Adrenal gland (tissue), 9 donors: ENCODE measurements at regions not wholly inside any gene's neighbourhood (a gene's known extent, or its start where the extent isn't known, plus 50 kb on each side); places are given as distances from the start of the nearest gene placed in this dataset.

ENCODE experiments used
- DNase-seq, 7 donors: peaks; one replicate each; pipeline ENCODE4 v3.0.0-alpha.2; 2019 to 2020
- H3K27ac ChIP-seq, 5 donors: fragments of 200-600 bp; sonication (generic) in 4 of 5; 1 replicate in 3 of 5; 2 replicates in 2 of 5; pipeline versions ENCODE4 v1.5.1 to v1.8.0; 2016 to 2020; ENCODE audit warnings: mild to moderate bottlenecking in 1 of 5
- H3K27me3 ChIP-seq: fragments of 200-600 bp; 2 replicates; pipeline ENCODE4 v1.8.0; 2021
- H3K36me3 ChIP-seq, 2 donors: fragments of 200-600 bp; replicated peaks in 1 of 2; 1 replicate in 1 of 2; 2 replicates in 1 of 2; pipeline versions ENCODE4 v1.5.1 to v1.8.0; 2018 to 2022
- H3K4me1 ChIP-seq, 2 donors: fragments of 200-600 bp; replicated peaks in 1 of 2; 1 replicate in 1 of 2; 2 replicates in 1 of 2; pipeline versions ENCODE4 v1.5.1 to v1.8.0; 2018 to 2021
- H3K4me3 ChIP-seq, 4 donors: fragments of 200-600 bp; sonication (generic) in 3 of 4; one replicate each; pipeline ENCODE4 v1.5.1; 2016 to 2018
- H3K9me3 ChIP-seq, 3 donors: fragments of 200-600 bp; sonication (generic) in 1 of 3; replicated peaks in 1 of 3; 1 replicate in 2 of 3; 2 replicates in 1 of 3; pipeline versions ENCODE4 v1.5.1 to v1.8.0; 2016 to 2021
- POLR2A ChIP-seq, 2 donors: fragments of 450-650 bp; IDR thresholded peaks; one replicate each; pipeline ENCODE4 v1.6.1; 2017; ENCODE audit warnings: antibody characterized with exemption in 2 of 2, mild to moderate bottlenecking in 2 of 2, moderate library complexity in 1 of 2
- WGBS, 4 donors: extraction: QIAGEN DNeasy Blood & Tissue Kit in 2 of 4; methylation state at CpG; one replicate each; pipeline versions ENCODE4 v1.1.5 to v1.1.7; 2013 to 2017; 5-methylcytosine and 5-hydroxymethylcytosine counted together
- intact Hi-C, 2 donors: fragments of 100-400 bp; cut with DNase I; formaldehyde crosslinking; loops; one replicate each; pipeline versions ENCODE4 v1.14.1 to v1.15.0; 2022 to 2023
- TF ChIP-seq, protein P1 (sequence below), 6 experiments: fragments of 450-650 bp in 4 of 6; fragments of 200-600 bp in 2 of 6; sonication (generic) in 1 of 6; IDR thresholded peaks; 1 replicate in 5 of 6; 2 replicates in 1 of 6; pipeline versions ENCODE4 v1.5.1 to v1.8.0; 2016 to 2021; ENCODE audit warnings: antibody characterized with exemption in 6 of 6, mild to moderate bottlenecking in 2 of 6, moderate library complexity in 1 of 6
- donor health status: healthy with polysubstance abuse.
- donor health status: Bipolar disorder and iron deficiency.
- donor health status: DM: yes; HTN: yes; CAD: no.
- donor health status: DM: no; HTN: no; CAD: no.
- donor health status: DM: no; HTN: no; CAD: no.

DNA sequence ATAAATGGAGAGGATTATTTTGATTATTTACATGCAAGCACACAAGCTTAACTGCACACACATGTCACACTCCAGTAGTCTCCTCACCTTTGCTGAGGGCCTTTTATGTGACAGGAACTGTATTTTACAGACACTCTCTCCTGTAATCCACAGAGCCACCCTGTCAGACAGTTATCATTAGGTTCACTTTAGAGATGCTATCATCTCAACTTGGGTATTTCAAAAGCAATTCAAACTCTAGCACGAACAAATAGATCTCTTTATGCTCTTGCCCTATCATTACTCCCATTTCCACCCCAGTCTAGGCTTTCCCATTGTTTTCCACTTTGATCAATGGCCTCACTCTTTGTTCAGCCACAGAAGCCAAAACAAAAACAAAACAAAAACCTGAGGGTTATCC, 281.2 kb upstream of the EPHA4 start:
- no peak for DNase-seq
- intact Hi-C loops, result no loop called here
- WGBS, 4 donors, result 36 to 53% (median 46%) methylated on average over 1 of the region's 1 CpG
- no peaks in the 10 kb centered on the region for H3K36me3 ChIP-seq
- no peak overlapping the region for H3K27ac ChIP-seq
- no peak overlapping the region for H3K4me3 ChIP-seq
- no peaks in the 10 kb centered on the region for H3K4me1 ChIP-seq
- H3K27me3 ChIP-seq, result no peaks in the 10 kb centered on the region
- TF ChIP-seq, protein P1, sequence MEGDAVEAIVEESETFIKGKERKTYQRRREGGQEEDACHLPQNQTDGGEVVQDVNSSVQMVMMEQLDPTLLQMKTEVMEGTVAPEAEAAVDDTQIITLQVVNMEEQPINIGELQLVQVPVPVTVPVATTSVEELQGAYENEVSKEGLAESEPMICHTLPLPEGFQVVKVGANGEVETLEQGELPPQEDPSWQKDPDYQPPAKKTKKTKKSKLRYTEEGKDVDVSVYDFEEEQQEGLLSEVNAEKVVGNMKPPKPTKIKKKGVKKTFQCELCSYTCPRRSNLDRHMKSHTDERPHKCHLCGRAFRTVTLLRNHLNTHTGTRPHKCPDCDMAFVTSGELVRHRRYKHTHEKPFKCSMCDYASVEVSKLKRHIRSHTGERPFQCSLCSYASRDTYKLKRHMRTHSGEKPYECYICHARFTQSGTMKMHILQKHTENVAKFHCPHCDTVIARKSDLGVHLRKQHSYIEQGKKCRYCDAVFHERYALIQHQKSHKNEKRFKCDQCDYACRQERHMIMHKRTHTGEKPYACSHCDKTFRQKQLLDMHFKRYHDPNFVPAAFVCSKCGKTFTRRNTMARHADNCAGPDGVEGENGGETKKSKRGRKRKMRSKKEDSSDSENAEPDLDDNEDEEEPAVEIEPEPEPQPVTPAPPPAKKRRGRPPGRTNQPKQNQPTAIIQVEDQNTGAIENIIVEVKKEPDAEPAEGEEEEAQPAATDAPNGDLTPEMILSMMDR (IDR thresholded peaks at IDR 0.05), result no peak
- no peak for TF ChIP-seq POLR2A (IDR thresholded peaks at IDR 0.05)
- H3K9me3 ChIP-seq, result no peaks in the 10 kb centered on the region

DNA sequence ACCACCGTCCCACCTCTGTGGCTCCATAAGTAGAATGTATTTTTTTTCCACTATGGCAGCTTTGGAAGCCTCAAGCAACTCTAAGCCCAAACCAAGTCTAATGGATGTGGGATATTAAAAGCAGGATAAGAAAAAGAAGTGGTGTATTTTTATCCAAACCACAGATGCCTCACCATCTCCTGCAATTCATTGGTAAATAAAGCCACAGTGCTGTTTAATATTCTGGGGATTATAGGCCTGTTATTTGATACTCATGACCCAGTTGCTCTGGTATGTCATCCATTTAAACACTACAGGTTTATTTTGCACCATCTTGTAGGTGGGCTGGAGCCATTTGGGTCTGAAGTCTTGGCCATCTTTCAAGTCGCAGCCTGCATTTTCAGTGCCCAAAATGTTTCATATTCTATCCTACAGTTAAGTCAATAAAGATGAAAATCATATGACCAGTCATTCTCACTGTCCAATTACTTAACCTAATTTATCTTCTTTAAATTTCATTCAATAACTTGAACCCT, 279.5 kb upstream of the EPHA4 start:
- intact Hi-C loops, result no loop called here
- H3K9me3 ChIP-seq, result no peaks in the 10 kb centered on the region
- H3K27me3 ChIP-seq, result no peaks in the 10 kb centered on the region
- H3K36me3 ChIP-seq, result no peaks in the 10 kb centered on the region
- TF ChIP-seq POLR2A (IDR thresholded peaks at IDR 0.05), result no peak
- TF ChIP-seq, protein P1 (IDR thresholded peaks at IDR 0.05), result no peak
- 70 to 97% (median 84%) methylated on average over 2 of the region's 2 CpGs for WGBS, 4 donors
- H3K27ac ChIP-seq, result no peak overlapping the region
- DNase-seq, result no peak
- no peak overlapping the region for H3K4me3 ChIP-seq
- no peaks in the 10 kb centered on the region for H3K4me1 ChIP-seq

DNA sequence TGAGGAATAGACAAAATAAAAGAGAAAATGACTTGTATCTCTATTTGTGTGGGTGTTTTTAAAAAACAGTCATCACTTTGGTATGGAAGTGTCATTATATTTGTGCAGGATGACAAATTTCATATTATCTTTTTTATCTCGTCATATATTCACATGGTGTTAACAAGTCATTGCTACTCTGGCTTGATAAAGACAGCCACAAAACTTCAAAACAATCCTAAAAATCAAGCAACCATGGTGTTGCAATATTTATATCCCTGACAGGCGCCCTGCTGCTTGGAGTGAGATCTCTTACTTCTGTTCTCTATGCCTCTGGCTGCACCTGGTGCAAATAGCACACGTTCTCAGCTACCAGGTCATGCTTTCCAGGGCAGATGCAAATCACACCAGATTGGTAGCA, 278.0 kb upstream of the EPHA4 start:
- Histone ChIP-seq H3K27ac (no peak overlapping the region), H3K4me1 (no peaks in the 10 kb centered on the region), H3K27me3 (no peaks in the 10 kb centered on the region), H3K4me3 (no peak overlapping the region), H3K36me3 (no peaks in the 10 kb centered on the region), H3K9me3 (no peaks in the 10 kb centered on the region)
- intact Hi-C loops, result no loop called here
- WGBS, 4 donors, result 37 to 57% (median 44%) methylated on average over 3 of the region's 3 CpGs
- TF ChIP-seq POLR2A (IDR thresholded peaks at IDR 0.05), result no peak
- no peak for DNase-seq

DNA sequence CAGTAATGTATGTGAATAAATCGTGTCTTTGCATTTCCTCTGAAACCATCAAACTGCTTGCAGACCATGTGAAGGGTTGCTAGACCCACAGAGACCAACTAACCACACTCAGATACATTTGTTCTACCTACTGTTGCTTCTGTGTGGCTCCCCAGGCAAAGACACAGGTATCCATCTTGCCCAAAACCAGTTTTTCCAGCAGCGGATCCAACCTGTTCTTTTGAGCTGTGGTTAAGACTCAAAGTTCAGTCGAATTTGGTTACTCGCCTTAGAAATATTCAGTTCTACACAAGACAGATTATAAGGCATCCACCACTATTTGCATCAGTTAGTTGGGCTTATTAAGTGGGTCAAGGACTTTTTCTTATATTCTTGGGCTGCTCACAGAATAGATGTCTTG, 276.2 kb upstream of the EPHA4 start:
- Histone ChIP-seq H3K27ac (no peak overlapping the region), H3K27me3 (no peaks in the 10 kb centered on the region), H3K9me3 (no peaks in the 10 kb centered on the region), H3K4me1 (no peaks in the 10 kb centered on the region), H3K4me3 (no peak overlapping the region), H3K36me3 (no peaks in the 10 kb centered on the region)
- 77 to 89% (median 82%) methylated on average over 4 of the region's 4 CpGs for WGBS, 4 donors
- DNase-seq, result no peak
- intact Hi-C loops, result no loop called here
- TF ChIP-seq, protein P1 (IDR thresholded peaks at IDR 0.05), result no peak
- TF ChIP-seq POLR2A (IDR thresholded peaks at IDR 0.05), result no peak

DNA sequence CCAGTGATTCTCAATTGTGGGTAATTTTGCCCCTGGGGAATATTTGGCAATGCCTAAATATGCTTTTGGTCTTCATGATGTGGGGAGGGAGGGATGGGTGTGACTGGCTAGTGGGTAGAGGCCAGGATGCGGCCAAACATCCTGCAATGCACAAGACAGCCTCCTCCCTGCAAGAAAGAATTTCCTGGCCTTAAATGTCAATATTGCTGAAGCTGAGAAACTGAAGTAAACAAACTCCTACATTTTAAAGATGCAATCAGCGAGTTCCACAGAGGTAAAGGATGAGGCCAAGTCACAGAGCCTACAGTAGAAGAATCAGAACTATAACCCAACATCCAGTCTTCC, 272.9 kb upstream of the EPHA4 start:
- Histone ChIP-seq H3K4me1 (no peaks in the 10 kb centered on the region), H3K4me3 (no peak overlapping the region), H3K27me3 (no peaks in the 10 kb centered on the region), H3K36me3 (no peaks in the 10 kb centered on the region), H3K27ac (no peak overlapping the region), H3K9me3 (no peaks in the 10 kb centered on the region)
- no peak for TF ChIP-seq POLR2A (IDR thresholded peaks at IDR 0.05)
- TF ChIP-seq, protein P1 (IDR thresholded peaks at IDR 0.05), result no peak
- WGBS, 4 donors, result 65 to 73% (median 67%) methylated on average over 2 of the region's 2 CpGs
- no peak for DNase-seq
- intact Hi-C loops, result no loop called here
